Mesothelial cell of epicardium (in vitro differentiated cells): ENCODE measurements at regions not wholly inside any gene's neighbourhood (a gene's known extent, or its start where the extent isn't known, plus 50 kb on each side); places are given as distances from the start of the nearest gene placed in this dataset.

Source experiments
- DNase-seq, 2 experiments: peaks; one replicate each; pipeline ENCODE4 v3.0.0; 2021; ENCODE audit warnings: low spot score in 2 of 2; ENCODE audit not compliant: unreplicated experiment in 2 of 2
- H3K27ac Mint-ChIP-seq: 2 replicates; pipeline ENCODE4 v1.8.0; 2021; ENCODE audit warnings: mixed read lengths
- H3K27me3 Mint-ChIP-seq: 2 replicates; pipeline ENCODE4 v1.8.0; 2021; ENCODE audit warnings: low read depth, mixed read lengths
- H3K36me3 Mint-ChIP-seq: 2 replicates; pipeline ENCODE4 v1.8.0; 2021; ENCODE audit warnings: mixed read lengths
- H3K4me1 Mint-ChIP-seq: 2 replicates; pipeline ENCODE4 v1.8.0; 2021; ENCODE audit warnings: mixed read lengths
- H3K4me3 Mint-ChIP-seq: 2 replicates; pipeline ENCODE4 v1.8.0; 2021; ENCODE audit warnings: mild to moderate bottlenecking, moderate library complexity, mixed read lengths
- H3K9me3 Mint-ChIP-seq: 2 replicates; pipeline ENCODE4 v1.8.0; 2021; ENCODE audit warnings: mixed read lengths
- TF ChIP-seq, protein P1 (sequence below): fragments of 200-600 bp; sonication (generic); IDR thresholded peaks from one replicate; pipeline ENCODE4 v1.5.0; 2021; ENCODE audit warnings: antibody characterized with exemption; ENCODE audit not compliant: unreplicated experiment

DNA sequence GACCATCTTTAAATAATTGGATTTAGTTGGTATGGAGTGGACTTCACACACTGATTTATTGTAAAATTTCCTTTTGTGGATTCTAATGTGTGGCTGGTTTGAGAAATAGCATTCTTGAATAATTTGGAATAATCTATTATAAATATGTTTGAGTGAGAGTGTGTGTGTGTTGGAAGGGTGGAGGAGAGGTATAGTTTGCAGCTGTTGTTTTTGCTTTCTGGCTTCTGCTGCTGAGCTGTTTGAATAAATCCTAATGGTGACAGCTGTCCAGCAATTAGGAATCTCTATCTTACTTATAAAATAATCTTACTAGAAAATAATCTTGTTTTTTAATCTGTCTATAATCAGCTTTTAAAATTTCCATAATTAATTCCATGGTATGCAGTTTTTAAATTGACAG is 1283.0 kb upstream of the CDH2 start:
- TF ChIP-seq, protein P1, sequence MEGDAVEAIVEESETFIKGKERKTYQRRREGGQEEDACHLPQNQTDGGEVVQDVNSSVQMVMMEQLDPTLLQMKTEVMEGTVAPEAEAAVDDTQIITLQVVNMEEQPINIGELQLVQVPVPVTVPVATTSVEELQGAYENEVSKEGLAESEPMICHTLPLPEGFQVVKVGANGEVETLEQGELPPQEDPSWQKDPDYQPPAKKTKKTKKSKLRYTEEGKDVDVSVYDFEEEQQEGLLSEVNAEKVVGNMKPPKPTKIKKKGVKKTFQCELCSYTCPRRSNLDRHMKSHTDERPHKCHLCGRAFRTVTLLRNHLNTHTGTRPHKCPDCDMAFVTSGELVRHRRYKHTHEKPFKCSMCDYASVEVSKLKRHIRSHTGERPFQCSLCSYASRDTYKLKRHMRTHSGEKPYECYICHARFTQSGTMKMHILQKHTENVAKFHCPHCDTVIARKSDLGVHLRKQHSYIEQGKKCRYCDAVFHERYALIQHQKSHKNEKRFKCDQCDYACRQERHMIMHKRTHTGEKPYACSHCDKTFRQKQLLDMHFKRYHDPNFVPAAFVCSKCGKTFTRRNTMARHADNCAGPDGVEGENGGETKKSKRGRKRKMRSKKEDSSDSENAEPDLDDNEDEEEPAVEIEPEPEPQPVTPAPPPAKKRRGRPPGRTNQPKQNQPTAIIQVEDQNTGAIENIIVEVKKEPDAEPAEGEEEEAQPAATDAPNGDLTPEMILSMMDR: no peak
- peaks cover 4% of the 10 kb centered on the region for H3K36me3 Mint-ChIP-seq
- H3K27ac Mint-ChIP-seq: no peak overlapping the region
- no peak for DNase-seq
- peaks cover 7% of the 10 kb centered on the region for H3K9me3 Mint-ChIP-seq
- H3K4me1 Mint-ChIP-seq: peaks cover 4% of the 10 kb centered on the region
- H3K27me3 Mint-ChIP-seq: no peaks in the 10 kb centered on the region
- H3K4me3 Mint-ChIP-seq: no peak overlapping the region

DNA sequence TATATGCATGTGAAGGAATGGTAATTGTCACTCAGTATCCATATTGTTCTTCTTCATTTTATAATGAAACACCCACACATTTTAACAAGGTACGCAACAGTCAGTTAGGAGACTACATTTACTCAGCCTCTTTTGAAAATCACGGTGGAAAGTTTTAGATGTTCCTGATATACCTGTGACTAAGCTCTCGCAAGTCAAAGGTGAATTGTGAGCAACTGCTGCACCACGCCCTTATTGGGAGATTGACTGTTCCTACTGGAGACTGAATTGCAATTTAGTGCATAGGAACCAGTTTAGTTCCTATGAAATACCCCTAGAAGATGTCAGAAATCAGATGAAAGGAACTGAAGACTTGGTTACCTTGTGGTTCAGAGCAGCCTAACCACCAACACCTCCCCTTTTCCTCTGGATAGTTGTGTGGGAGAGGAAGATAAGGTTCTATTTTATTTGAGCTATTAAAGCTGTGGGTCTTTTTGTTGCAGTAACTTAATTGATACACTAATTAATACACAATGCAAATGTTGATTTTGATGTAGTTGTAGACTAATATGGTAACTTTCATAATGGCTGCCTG is 1280.5 kb upstream of the CDH2 start:
- no peak overlapping the region for H3K27ac Mint-ChIP-seq

DNA sequence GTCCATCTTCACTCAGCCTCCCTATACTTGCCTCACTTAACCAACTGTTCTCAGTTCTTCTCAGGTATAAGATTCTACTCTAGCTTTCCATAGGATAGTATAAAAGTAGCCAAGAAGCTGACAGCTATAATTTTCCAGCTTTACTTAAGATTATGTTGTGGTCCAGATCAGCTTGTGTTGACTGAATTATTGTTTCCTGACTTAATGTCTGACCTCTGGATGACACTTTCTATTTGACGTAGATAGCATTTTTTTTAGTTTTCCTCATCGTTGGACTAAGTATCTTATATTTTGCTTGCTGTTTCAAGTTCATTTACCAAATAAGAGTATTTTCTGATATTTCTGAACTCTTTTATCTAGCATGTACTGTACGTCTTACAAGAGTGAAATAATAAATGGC is 1272.5 kb upstream of the CDH2 start:
- Mint-ChIP-seq H3K4me3 (no peak overlapping the region), H3K27me3 (no peaks in the 10 kb centered on the region), H3K4me1 (peaks cover 11% of the 10 kb centered on the region), H3K36me3 (no peaks in the 10 kb centered on the region), H3K9me3 (peaks cover 11% of the 10 kb centered on the region), H3K27ac (peak overlapping the region; percentile 89)
- TF ChIP-seq, protein P1: no peak
- no peak for DNase-seq

More for the DNA sequence above, 1280.5 kb upstream of the CDH2 start:
- Mint-ChIP-seq H3K27me3 (no peaks in the 10 kb centered on the region), H3K36me3 (peaks cover 4% of the 10 kb centered on the region), H3K4me1 (peaks cover 4% of the 10 kb centered on the region), H3K9me3 (peaks cover 23% of the 10 kb centered on the region), H3K4me3 (no peak overlapping the region)
- DNase-seq: no peak
- TF ChIP-seq, protein P1: no peak

DNA sequence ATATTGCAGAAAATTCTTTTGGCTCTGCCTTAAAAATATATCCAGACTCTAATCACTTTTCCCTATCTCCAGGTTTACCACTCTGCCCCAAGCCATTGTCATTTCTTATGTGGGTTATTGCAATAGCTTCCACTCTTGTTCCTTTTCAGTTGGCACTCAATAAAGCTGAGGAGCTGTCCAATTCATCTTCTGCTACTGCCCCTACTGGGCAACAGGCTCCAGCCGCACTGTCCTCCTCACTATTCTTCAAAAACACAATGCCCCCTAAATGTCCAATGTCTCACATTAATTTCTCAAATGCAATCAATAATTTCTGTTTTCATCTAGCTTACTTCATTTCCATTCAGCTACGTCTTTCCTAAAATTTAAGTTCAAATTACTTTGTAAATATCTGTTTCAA is 1262.5 kb upstream of the CDH2 start:
- no peaks in the 10 kb centered on the region for H3K36me3 Mint-ChIP-seq
- H3K9me3 Mint-ChIP-seq: peaks cover 20% of the 10 kb centered on the region
- peaks cover 9% of the 10 kb centered on the region for H3K4me1 Mint-ChIP-seq
- no peak overlapping the region for H3K4me3 Mint-ChIP-seq
- H3K27me3 Mint-ChIP-seq: no peaks in the 10 kb centered on the region
- DNase-seq: no peak
- no peak overlapping the region for H3K27ac Mint-ChIP-seq
- TF ChIP-seq, protein P1: no peak

DNA sequence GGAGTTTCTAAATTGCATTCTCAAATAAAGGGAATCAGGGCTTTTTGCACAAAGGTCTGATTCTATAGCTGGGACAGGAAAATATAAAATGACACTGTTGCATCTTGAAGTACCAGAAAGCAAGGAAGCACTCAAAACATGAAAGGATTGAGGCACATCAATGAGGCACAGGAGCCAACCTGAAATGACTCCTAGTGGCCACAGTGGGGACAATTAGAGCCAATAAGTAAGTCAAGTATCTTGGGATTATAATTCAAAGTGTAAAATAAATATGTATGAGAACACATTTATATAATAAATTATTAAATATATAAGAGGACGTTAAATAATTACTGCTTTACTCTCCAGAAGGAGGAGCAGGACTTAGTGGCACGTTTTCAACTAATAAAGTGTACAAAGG is 1259.5 kb upstream of the CDH2 start:
- no peak for DNase-seq
- Mint-ChIP-seq H3K9me3 (peaks cover 32% of the 10 kb centered on the region), H3K27ac (no peak overlapping the region), H3K4me3 (no peak overlapping the region), H3K36me3 (peaks cover 6% of the 10 kb centered on the region), H3K27me3 (no peaks in the 10 kb centered on the region), H3K4me1 (peaks cover 16% of the 10 kb centered on the region)
- TF ChIP-seq, protein P1: no peak

DNA sequence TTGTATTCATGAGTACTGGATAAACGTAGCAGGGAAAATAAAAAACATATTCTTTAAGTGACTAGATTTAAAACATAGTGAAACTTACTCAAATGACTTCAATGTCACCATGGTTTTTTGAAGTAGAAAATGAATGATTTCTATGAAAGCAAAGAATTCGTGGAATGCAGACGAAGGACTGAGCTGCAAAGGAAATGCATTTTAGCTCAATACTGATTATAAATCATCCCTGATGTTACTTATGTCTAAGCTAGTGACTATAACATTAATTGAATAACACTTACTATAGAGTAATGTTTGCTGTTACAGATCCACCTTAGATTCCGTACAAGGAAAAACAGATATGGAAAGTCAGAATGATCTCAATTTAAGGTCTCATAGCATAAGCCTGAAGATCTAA is 1257.7 kb upstream of the CDH2 start:
- DNase-seq: no peak
- Mint-ChIP-seq H3K4me1 (peaks cover 16% of the 10 kb centered on the region), H3K27ac (peak overlapping the region; percentile 58), H3K36me3 (peaks cover 10% of the 10 kb centered on the region), H3K4me3 (no peak overlapping the region), H3K27me3 (no peaks in the 10 kb centered on the region), H3K9me3 (peaks cover 31% of the 10 kb centered on the region)
- TF ChIP-seq, protein P1: no peak
